ENCODE measurements at regions not wholly inside any gene's neighbourhood (a gene's known extent, or its start where the extent isn't known, plus 50 kb on each side); places are given as distances from the start of the nearest gene placed in this dataset.

- TF ChIP-seq, protein P1, sequence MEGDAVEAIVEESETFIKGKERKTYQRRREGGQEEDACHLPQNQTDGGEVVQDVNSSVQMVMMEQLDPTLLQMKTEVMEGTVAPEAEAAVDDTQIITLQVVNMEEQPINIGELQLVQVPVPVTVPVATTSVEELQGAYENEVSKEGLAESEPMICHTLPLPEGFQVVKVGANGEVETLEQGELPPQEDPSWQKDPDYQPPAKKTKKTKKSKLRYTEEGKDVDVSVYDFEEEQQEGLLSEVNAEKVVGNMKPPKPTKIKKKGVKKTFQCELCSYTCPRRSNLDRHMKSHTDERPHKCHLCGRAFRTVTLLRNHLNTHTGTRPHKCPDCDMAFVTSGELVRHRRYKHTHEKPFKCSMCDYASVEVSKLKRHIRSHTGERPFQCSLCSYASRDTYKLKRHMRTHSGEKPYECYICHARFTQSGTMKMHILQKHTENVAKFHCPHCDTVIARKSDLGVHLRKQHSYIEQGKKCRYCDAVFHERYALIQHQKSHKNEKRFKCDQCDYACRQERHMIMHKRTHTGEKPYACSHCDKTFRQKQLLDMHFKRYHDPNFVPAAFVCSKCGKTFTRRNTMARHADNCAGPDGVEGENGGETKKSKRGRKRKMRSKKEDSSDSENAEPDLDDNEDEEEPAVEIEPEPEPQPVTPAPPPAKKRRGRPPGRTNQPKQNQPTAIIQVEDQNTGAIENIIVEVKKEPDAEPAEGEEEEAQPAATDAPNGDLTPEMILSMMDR (IDR thresholded peaks at IDR 0.05 in 4 of 5, conservative IDR thresholded peaks at IDR 0.05 in 1 of 5) = no peak
- no peak for TF ChIP-seq POLR2A (IDR thresholded peaks at IDR 0.05)
These were observed 725.7 kb upstream of the TENM3 start for GRCh38 chr4:181517491-181517890.

Measured in gastrocnemius medialis (tissue), 4 donors.